ENCODE measurements at regions not wholly inside any gene's neighbourhood (a gene's known extent, or its start where the extent isn't known, plus 50 kb on each side); places are given as distances from the start of the nearest gene placed in this dataset.

- H3K4me3 ChIP-seq (replicated peaks; ENCODE audit: low read depth, low read length): no peak overlapping the region
- no peak for TF ChIP-seq CTCF (IDR thresholded peaks at IDR 0.05; ENCODE audit: low read length, missing control alignments)
- no peak for DNase-seq (ENCODE audit: low read depth)
Measured at GRCh38 chr1:91130256-91130985, 108.6 kb upstream of the ZNF644 start.

GRCh38 chr1:91129458-91129857 is 107.6 kb upstream of the ZNF644 start:
- no peak for DNase-seq (ENCODE audit: low read depth)
- H3K4me3 ChIP-seq (replicated peaks; ENCODE audit: low read depth, low read length): no peak overlapping the region
- TF ChIP-seq CTCF (IDR thresholded peaks at IDR 0.05; ENCODE audit: low read length, missing control alignments): no peak

GRCh38 chr1:91129017-91129416 is 107.2 kb upstream of the ZNF644 start:
- no peak overlapping the region for H3K4me3 ChIP-seq (replicated peaks; ENCODE audit: low read depth, low read length)
- no peak for DNase-seq (ENCODE audit: low read depth)
- no peak for TF ChIP-seq CTCF (IDR thresholded peaks at IDR 0.05; ENCODE audit: low read length, missing control alignments)

- TF ChIP-seq CTCF (IDR thresholded peaks at IDR 0.05; ENCODE audit: low read length, missing control alignments): no peak
- no peak overlapping the region for H3K4me3 ChIP-seq (replicated peaks; ENCODE audit: low read depth, low read length)
- DNase-seq (ENCODE audit: low read depth): no peak
Measured at GRCh38 chr1:91124989-91125417, 103.2 kb upstream of the ZNF644 start.

GRCh38 chr1:91124290-91124985 is 102.6 kb upstream of the ZNF644 start:
- H3K4me3 ChIP-seq (replicated peaks; ENCODE audit: low read depth, low read length): no peak overlapping the region
- TF ChIP-seq CTCF (IDR thresholded peaks at IDR 0.05; ENCODE audit: low read length, missing control alignments): no peak
- no peak for DNase-seq (ENCODE audit: low read depth)

GRCh38 chr1:91123773-91124172 is 101.9 kb upstream of the ZNF644 start:
- no peak for TF ChIP-seq CTCF (IDR thresholded peaks at IDR 0.05; ENCODE audit: low read length, missing control alignments)
- no peak overlapping the region for H3K4me3 ChIP-seq (replicated peaks; ENCODE audit: low read depth, low read length)
- no peak for DNase-seq (ENCODE audit: low read depth)

Measured in fibroblast of pulmonary artery (primary cell).